HFFc6 (cell line): ENCODE measurements at regions not wholly inside any gene's neighbourhood (a gene's known extent, or its start where the extent isn't known, plus 50 kb on each side); places are given as distances from the start of the nearest gene placed in this dataset.
"Not testable (repeated sequence)": the region's sequence is repeated elsewhere in the genome, so short reads cannot be mapped to it uniquely, and the experiment has no call there.

Source experiments
- DNase-seq: peaks from one replicate; pipeline ENCODE4 v3.0.0-alpha.2; 2018
- H3K27ac Mint-ChIP-seq: 2 replicates; pipeline ENCODE4 v1.8.0; 2020; ENCODE audit warnings: mild to moderate bottlenecking, mixed read lengths
- H3K27me3 Mint-ChIP-seq: 2 replicates; pipeline ENCODE4 v1.8.0; 2021; ENCODE audit warnings: mild to moderate bottlenecking, moderate library complexity, mixed read lengths; ENCODE audit not compliant: insufficient read depth
- H3K36me3 Mint-ChIP-seq: 2 replicates; pipeline ENCODE4 v1.8.0; 2021; ENCODE audit warnings: low read depth, mixed read lengths
- H3K4me1 Mint-ChIP-seq: 2 replicates; pipeline ENCODE4 v1.8.0; 2020; ENCODE audit warnings: low read depth, mixed read lengths
- H3K4me3 Mint-ChIP-seq: 2 replicates; pipeline ENCODE4 v1.8.0; 2020; ENCODE audit warnings: mild to moderate bottlenecking, moderate library complexity, mixed read lengths
- H3K9me3 Mint-ChIP-seq: 2 replicates; pipeline ENCODE4 v1.8.0; 2020; ENCODE audit warnings: mild to moderate bottlenecking, mixed read lengths
- CTCF ChIP-seq: fragments of 200-600 bp; sonication (generic); IDR thresholded peaks from 2 replicates; pipeline ENCODE4 v1.5.0; 2021; ENCODE audit warnings: antibody characterized with exemption, mild to moderate bottlenecking

- H3K27me3 Mint-ChIP-seq = no peaks in the 10 kb centered on the region
- no peak overlapping the region for H3K27ac Mint-ChIP-seq
- no peaks in the 10 kb centered on the region for H3K36me3 Mint-ChIP-seq
- no peak for TF ChIP-seq CTCF
- no peaks in the 10 kb centered on the region for H3K4me1 Mint-ChIP-seq
- H3K9me3 Mint-ChIP-seq = peaks cover 13% of the 10 kb centered on the region; the same call in 1 of the 2 replicates
- DNase-seq = no peak
- no peak overlapping the region for H3K4me3 Mint-ChIP-seq
These were observed 1188.4 kb upstream of the AUTS2 start for GRCh38 chr7:68409851-68410250.

DNA sequence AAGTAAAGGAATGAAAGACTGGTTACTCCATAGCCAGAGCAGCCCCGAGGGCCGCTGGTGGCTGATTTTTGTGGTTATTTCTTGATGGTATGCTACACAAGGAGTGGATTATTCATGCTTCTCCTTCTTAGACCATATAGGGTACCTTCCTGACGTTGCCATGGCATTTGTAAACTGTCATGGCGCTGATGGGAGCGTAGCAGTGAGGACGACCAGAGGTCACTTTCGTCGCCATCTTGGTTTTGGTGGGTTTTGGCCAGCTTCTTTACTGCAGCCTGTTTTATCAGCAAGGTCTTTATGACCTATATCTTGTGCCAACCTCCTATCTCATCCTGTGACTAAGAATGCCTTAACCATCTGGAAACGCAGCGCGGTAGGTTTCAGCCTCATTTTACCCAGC is 1187.6 kb upstream of the AUTS2 start:
- H3K4me1 Mint-ChIP-seq, H3K27ac Mint-ChIP-seq, H3K36me3 Mint-ChIP-seq: not testable (repeated sequence)

DNA sequence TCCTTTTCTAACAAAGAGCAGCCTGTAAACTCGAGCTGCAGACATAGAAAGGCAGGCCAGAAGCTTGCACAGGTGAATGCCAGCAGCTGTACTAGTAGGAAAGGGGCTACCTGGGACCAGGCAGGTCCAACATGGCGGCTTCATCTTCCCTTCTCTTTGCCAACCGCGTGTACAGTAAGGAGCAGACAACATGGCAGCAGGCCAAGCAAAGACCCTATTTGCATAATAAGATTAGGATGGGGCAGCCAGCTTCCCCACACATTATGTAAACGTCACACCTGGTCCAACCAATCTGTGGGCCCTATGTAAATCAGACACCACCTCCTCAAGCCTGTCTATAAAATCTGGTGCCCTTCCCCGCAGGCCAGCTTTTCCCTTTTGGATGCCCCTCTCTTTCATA is 1186.5 kb upstream of the AUTS2 start:
- Mint-ChIP-seq H3K4me3 (no peak overlapping the region), H3K27me3 (no peaks in the 10 kb centered on the region), H3K36me3 (no peaks in the 10 kb centered on the region), H3K27ac (no peak overlapping the region), H3K9me3 (peaks cover 16% of the 10 kb centered on the region; the same call in 1 of the 2 replicates), H3K4me1 (no peaks in the 10 kb centered on the region)
- no peak for TF ChIP-seq CTCF
- DNase-seq = no peak

More for the DNA sequence above, 1187.6 kb upstream of the AUTS2 start:
- not testable (repeated sequence) for H3K27me3 Mint-ChIP-seq, DNase-seq, H3K4me3 Mint-ChIP-seq
- peaks cover 12% of the 10 kb centered on the region; the same call in 1 of the 2 replicates for H3K9me3 Mint-ChIP-seq

- DNase-seq = no peak
- H3K9me3 Mint-ChIP-seq = peaks cover 21% of the 10 kb centered on the region
- no peak for TF ChIP-seq CTCF
- no peaks in the 10 kb centered on the region for H3K36me3 Mint-ChIP-seq
- no peaks in the 10 kb centered on the region for H3K4me1 Mint-ChIP-seq
- H3K27ac Mint-ChIP-seq = no peak overlapping the region
- H3K27me3 Mint-ChIP-seq = no peaks in the 10 kb centered on the region
- H3K4me3 Mint-ChIP-seq = no peak overlapping the region
These were observed 1183.4 kb upstream of the AUTS2 start for GRCh38 chr7:68414631-68415425.

DNA sequence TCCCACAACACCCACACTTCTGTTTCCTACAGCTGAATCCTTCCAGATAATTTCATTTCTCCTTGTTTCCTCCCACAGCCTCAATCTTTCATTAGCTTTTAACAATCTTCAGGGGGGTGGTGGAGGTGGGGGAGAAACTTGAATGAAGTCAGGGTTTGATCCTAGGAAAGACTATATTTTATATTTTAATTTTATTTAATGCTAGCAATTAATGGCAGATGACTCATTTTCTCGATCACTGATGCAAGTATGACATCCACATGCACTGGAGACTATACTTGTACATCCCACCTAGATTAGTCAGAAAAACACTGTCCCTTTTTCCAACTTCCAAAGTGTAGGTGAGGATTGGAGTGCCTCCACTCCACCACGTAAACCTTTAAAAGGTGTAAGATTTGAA is 1181.3 kb upstream of the AUTS2 start:
- Mint-ChIP-seq H3K4me3 (no peak overlapping the region), H3K36me3 (no peaks in the 10 kb centered on the region), H3K27me3 (no peaks in the 10 kb centered on the region), H3K4me1 (no peaks in the 10 kb centered on the region), H3K9me3 (peaks cover 19% of the 10 kb centered on the region), H3K27ac (no peak overlapping the region)
- DNase-seq = no peak
- TF ChIP-seq CTCF = no peak

DNA sequence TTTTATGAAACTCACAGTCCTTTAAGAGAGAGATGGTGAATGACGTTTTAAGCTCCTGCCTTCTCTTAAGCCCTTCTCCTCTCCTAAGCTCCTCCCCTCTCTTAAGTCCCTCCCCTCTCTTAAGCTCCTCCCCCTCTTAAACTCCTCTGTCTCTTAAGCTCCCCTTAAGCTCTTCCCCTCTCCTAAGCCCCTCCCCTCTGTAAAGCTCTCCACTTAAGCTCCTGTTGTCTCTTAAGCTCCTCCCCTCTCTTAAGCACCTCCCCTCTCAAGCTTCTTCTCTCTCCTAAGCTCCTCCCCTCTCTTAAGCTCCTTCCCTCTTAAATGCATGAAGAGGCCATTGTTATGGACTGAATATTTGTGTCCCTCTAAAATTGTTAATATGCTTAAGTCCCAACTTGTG is 1180.6 kb upstream of the AUTS2 start:
- DNase-seq = no peak
- H3K27me3 Mint-ChIP-seq = no peaks in the 10 kb centered on the region
- H3K9me3 Mint-ChIP-seq = peaks cover 14% of the 10 kb centered on the region
- TF ChIP-seq CTCF = no peak
- no peaks in the 10 kb centered on the region for H3K36me3 Mint-ChIP-seq
- no peak overlapping the region for H3K4me3 Mint-ChIP-seq
- no peak overlapping the region for H3K27ac Mint-ChIP-seq
- H3K4me1 Mint-ChIP-seq = no peaks in the 10 kb centered on the region
